ENCODE measurements at regions not wholly inside any gene's neighbourhood (a gene's known extent, or its start where the extent isn't known, plus 50 kb on each side); places are given as distances from the start of the nearest gene placed in this dataset.
"Not testable (repeated sequence)": the region's sequence is repeated elsewhere in the genome, so short reads cannot be mapped to it uniquely, and the experiment has no call there.

GRCh38 chr3:74839566-74839965 lies 225.1 kb upstream of the CNTN3 start:
- H3K9me3 ChIP-seq (ENCODE audit: control insufficient read depth, insufficient read depth, low read length) = no peaks in the 10 kb centered on the region

GRCh38 chr3:74832925-74833324 lies 218.5 kb upstream of the CNTN3 start:
- Histone ChIP-seq H3K9me3 (ENCODE audit: control insufficient read depth, insufficient read depth, low read length) (no peaks in the 10 kb centered on the region), H3K79me2 (ENCODE audit: control insufficient read depth, low read length) (no peaks in the 10 kb centered on the region), H3K4me1 (ENCODE audit: control insufficient read depth, low read length) (no peaks in the 10 kb centered on the region), H3K36me3 (ENCODE audit: control insufficient read depth, low read length) (no peaks in the 10 kb centered on the region), H3K27me3 (ENCODE audit: control insufficient read depth, low read length) (no peaks in the 10 kb centered on the region), H4K20me1 (ENCODE audit: control insufficient read depth, insufficient read depth, low read depth, low read length) (no peaks in the 10 kb centered on the region), H3K4me3 (ENCODE audit: low read length) (no peak overlapping the region), H3K27ac (ENCODE audit: low read depth, low read length) (no peak overlapping the region), H3K9me2 (replicated peaks; ENCODE audit: control insufficient read depth, low read length) (no peaks in the 10 kb centered on the region), H3F3A (ENCODE audit: control insufficient read depth, insufficient read depth) (no peaks in the 10 kb centered on the region), H3K4me2 (ENCODE audit: low read length) (no peak overlapping the region)
- TF ChIP-seq CTCF (IDR thresholded peaks at IDR 0.05; ENCODE audit: low read depth, low read length, poor library complexity, severe bottlenecking) = no peak
- TF ChIP-seq EZH2phosphoT487 (IDR thresholded peaks at IDR 0.05; ENCODE audit: borderline replicate concordance, low read length) = no peak

More at GRCh38 chr3:74839566-74839965, 225.1 kb upstream of the CNTN3 start:
- H3K4me2 ChIP-seq (ENCODE audit: low read length) = no peak overlapping the region
- H3K27ac ChIP-seq (ENCODE audit: low read depth, low read length) = no peak overlapping the region
- TF ChIP-seq CTCF (IDR thresholded peaks at IDR 0.05; ENCODE audit: low read depth, low read length, poor library complexity, severe bottlenecking) (no peak), EZH2phosphoT487 (IDR thresholded peaks at IDR 0.05; ENCODE audit: borderline replicate concordance, low read length) (no peak)
- no peaks in the 10 kb centered on the region for H3K27me3 ChIP-seq (ENCODE audit: control insufficient read depth, low read length)
- H3K79me2 ChIP-seq (ENCODE audit: control insufficient read depth, low read length) = no peaks in the 10 kb centered on the region
- no peak overlapping the region for H3K4me3 ChIP-seq (ENCODE audit: low read length)
- H3K9me2 ChIP-seq (replicated peaks; ENCODE audit: control insufficient read depth, low read length) = no peaks in the 10 kb centered on the region
- no peaks in the 10 kb centered on the region for H4K20me1 ChIP-seq (ENCODE audit: control insufficient read depth, insufficient read depth, low read depth, low read length)
- no peaks in the 10 kb centered on the region for H3F3A ChIP-seq (ENCODE audit: control insufficient read depth, insufficient read depth)
- H3K4me1 ChIP-seq (ENCODE audit: control insufficient read depth, low read length) = no peaks in the 10 kb centered on the region
- no peaks in the 10 kb centered on the region for H3K36me3 ChIP-seq (ENCODE audit: control insufficient read depth, low read length)

- not testable (repeated sequence) for H3K27ac ChIP-seq (ENCODE audit: low read depth, low read length); H3F3A ChIP-seq (ENCODE audit: control insufficient read depth, insufficient read depth); H3K27me3 ChIP-seq (ENCODE audit: control insufficient read depth, low read length); H3K4me3 ChIP-seq (ENCODE audit: low read length); H3K9me2 ChIP-seq (replicated peaks; ENCODE audit: control insufficient read depth, low read length); H3K4me1 ChIP-seq (ENCODE audit: control insufficient read depth, low read length); H3K9me3 ChIP-seq (ENCODE audit: control insufficient read depth, insufficient read depth, low read length); H3K36me3 ChIP-seq (ENCODE audit: control insufficient read depth, low read length); H3K4me2 ChIP-seq (ENCODE audit: low read length); H3K79me2 ChIP-seq (ENCODE audit: control insufficient read depth, low read length); H4K20me1 ChIP-seq (ENCODE audit: control insufficient read depth, insufficient read depth, low read depth, low read length)
These were observed 216.4 kb upstream of the CNTN3 start for GRCh38 chr3:74830845-74831244.

GRCh38 chr3:74825404-74825803 lies 210.9 kb upstream of the CNTN3 start:
- not testable (repeated sequence) for H3K9me3 ChIP-seq (ENCODE audit: control insufficient read depth, insufficient read depth, low read length); H3K4me1 ChIP-seq (ENCODE audit: control insufficient read depth, low read length); H3K9me2 ChIP-seq (replicated peaks; ENCODE audit: control insufficient read depth, low read length); H3K36me3 ChIP-seq (ENCODE audit: control insufficient read depth, low read length); H3K79me2 ChIP-seq (ENCODE audit: control insufficient read depth, low read length); H4K20me1 ChIP-seq (ENCODE audit: control insufficient read depth, insufficient read depth, low read depth, low read length); H3F3A ChIP-seq (ENCODE audit: control insufficient read depth, insufficient read depth); H3K27me3 ChIP-seq (ENCODE audit: control insufficient read depth, low read length); H3K4me2 ChIP-seq (ENCODE audit: low read length); H3K27ac ChIP-seq (ENCODE audit: low read depth, low read length); H3K4me3 ChIP-seq (ENCODE audit: low read length)

Measured in DOHH2 (cell line).